ENCODE measurements at regions not wholly inside any gene's neighbourhood (a gene's known extent, or its start where the extent isn't known, plus 50 kb on each side); places are given as distances from the start of the nearest gene placed in this dataset.

GRCh38 chr21:23699402-23699801 lies 1907.9 kb downstream of the MRPL39 start:
- TF ChIP-seq CTCF (IDR thresholded peaks at IDR 0.05; ENCODE audit: low read depth, low read length) (no peak), EZH2phosphoT487 (IDR thresholded peaks at IDR 0.05; ENCODE audit: low read depth) (no peak)

Measured in OCI-LY3 (cell line).